Gastrocnemius medialis (tissue), 4 donors: ENCODE measurements at regions not wholly inside any gene's neighbourhood (a gene's known extent, or its start where the extent isn't known, plus 50 kb on each side); places are given as distances from the start of the nearest gene placed in this dataset.

Experiments
- ATAC-seq, 2 donors: fragments of 150-250 bp; one replicate each; pipeline ENCODE4 v1.9.1; 2016
- DNase-seq, 2 donors: peaks; one replicate each; pipeline ENCODE4 v3.0.0-alpha.2; 2019
- H3K27ac ChIP-seq, 4 donors: fragments of 200-600 bp; sonication (generic); 1 replicate in 1 of 4; 2 replicates in 3 of 4; pipeline ENCODE4 v1.5.1; 2016 to 2018; ENCODE audit warnings: mild to moderate bottlenecking in 2 of 4, moderate library complexity in 1 of 4
- H3K27me3 ChIP-seq, 3 donors: fragments of 200-600 bp; sonication (generic) in 2 of 3; 1 replicate in 1 of 3; 2 replicates in 2 of 3; pipeline versions ENCODE4 v1.5.1 to v1.6.0; 2016 to 2019; ENCODE audit warnings: mild to moderate bottlenecking in 1 of 3, moderate library complexity in 1 of 3
- H3K36me3 ChIP-seq, 2 donors: fragments of 200-600 bp; sonication (generic) in 1 of 2; one replicate each; pipeline ENCODE4 v1.5.1; 2017 to 2018
- H3K4me1 ChIP-seq, 2 donors: fragments of 200-600 bp; sonication (generic) in 1 of 2; one replicate each; pipeline ENCODE4 v1.5.1; 2016 to 2017; ENCODE audit warnings: mild to moderate bottlenecking in 2 of 2
- H3K4me3 ChIP-seq, 4 donors: fragments of 200-600 bp; sonication (generic) in 3 of 4; 1 replicate in 1 of 4; 2 replicates in 3 of 4; pipeline ENCODE4 v1.5.1; 2016 to 2019; ENCODE audit warnings: mild to moderate bottlenecking in 2 of 4
- H3K9me3 ChIP-seq, 3 donors: fragments of 200-600 bp; sonication (generic) in 2 of 3; 1 replicate in 1 of 3; 2 replicates in 2 of 3; pipeline ENCODE4 v1.5.1; 2016 to 2019
- CTCF ChIP-seq, 5 experiments: fragments of 450-650 bp in 3 of 5; fragments of 200-600 bp in 2 of 5; sonication (generic) in 2 of 5; IDR thresholded peaks in 4 of 5; conservative IDR thresholded peaks in 1 of 5; 1 replicate in 4 of 5; 2 replicates in 1 of 5; pipeline ENCODE4 v1.5.1; 2016 to 2019; ENCODE audit warnings: antibody characterized with exemption in 5 of 5, mild to moderate bottlenecking in 3 of 5, moderate library complexity in 3 of 5
- POLR2A ChIP-seq, 2 donors: fragments of 450-650 bp; IDR thresholded peaks; one replicate each; pipeline ENCODE4 v1.6.1; 2017; ENCODE audit warnings: antibody characterized with exemption in 2 of 2, mild to moderate bottlenecking in 2 of 2, moderate library complexity in 2 of 2
- in situ Hi-C, 4 donors: fragments of 200-750 bp; cut with MboI; loops; one replicate each; pipeline versions ENCODE4 v1.15.0 to v1.8.0; 2017; ENCODE audit warnings: low sequenced_read_pairs in 4 of 4
- intact Hi-C: fragments of 100-400 bp; cut with DNase I; formaldehyde crosslinking; loops from one replicate; pipeline ENCODE4 v1.15.1; 2023; ENCODE audit warnings: low total_unique reads

DNA sequence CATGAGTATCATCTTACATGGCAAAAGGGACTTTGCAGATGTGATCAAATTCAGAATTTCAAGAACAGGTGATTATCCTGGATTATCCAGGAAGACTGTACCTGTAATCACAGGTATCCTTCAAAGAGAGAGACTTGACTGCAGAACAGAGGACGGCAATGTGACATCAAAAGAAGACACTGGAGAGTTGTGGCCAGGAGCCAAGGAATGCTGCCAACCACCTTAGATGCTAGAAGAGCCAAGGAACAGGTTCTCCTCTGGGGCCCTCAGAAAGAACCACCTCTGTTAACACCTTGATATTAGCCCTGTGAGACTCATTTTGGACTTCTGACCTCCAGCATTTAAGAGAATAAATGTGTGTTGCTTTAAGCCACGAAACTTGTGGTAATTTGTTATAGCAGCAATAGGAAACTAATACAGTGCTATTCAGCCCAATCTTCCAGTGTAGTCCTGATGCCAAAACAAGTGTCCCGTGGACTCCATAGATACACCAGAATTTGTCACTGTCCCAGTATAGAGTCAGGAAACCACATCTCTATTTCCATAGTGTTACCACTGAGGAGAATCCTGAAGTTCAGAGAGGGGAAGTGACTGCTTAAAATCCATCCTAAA is 330.6 kb upstream of the TLE3 start:
- H3K4me3 ChIP-seq: no peak overlapping the region
- no peak overlapping the region for H3K27ac ChIP-seq
- DNase-seq (no peak), ATAC-seq (no peak)
- H3K27me3 ChIP-seq: peaks cover 0 to 5% (median 0%) of the 10 kb centered on the region in 3 donors
- H3K4me1 ChIP-seq: no peaks in the 10 kb centered on the region
- H3K36me3 ChIP-seq: no peaks in the 10 kb centered on the region
- intact Hi-C loops (no loop called here), in situ Hi-C loops (no loop called here)
- TF ChIP-seq CTCF (IDR thresholded peaks at IDR 0.05 in 4 of 5, conservative IDR thresholded peaks at IDR 0.05 in 1 of 5): no peak
- TF ChIP-seq POLR2A (IDR thresholded peaks at IDR 0.05): no peak
- no peaks in the 10 kb centered on the region for H3K9me3 ChIP-seq

DNA sequence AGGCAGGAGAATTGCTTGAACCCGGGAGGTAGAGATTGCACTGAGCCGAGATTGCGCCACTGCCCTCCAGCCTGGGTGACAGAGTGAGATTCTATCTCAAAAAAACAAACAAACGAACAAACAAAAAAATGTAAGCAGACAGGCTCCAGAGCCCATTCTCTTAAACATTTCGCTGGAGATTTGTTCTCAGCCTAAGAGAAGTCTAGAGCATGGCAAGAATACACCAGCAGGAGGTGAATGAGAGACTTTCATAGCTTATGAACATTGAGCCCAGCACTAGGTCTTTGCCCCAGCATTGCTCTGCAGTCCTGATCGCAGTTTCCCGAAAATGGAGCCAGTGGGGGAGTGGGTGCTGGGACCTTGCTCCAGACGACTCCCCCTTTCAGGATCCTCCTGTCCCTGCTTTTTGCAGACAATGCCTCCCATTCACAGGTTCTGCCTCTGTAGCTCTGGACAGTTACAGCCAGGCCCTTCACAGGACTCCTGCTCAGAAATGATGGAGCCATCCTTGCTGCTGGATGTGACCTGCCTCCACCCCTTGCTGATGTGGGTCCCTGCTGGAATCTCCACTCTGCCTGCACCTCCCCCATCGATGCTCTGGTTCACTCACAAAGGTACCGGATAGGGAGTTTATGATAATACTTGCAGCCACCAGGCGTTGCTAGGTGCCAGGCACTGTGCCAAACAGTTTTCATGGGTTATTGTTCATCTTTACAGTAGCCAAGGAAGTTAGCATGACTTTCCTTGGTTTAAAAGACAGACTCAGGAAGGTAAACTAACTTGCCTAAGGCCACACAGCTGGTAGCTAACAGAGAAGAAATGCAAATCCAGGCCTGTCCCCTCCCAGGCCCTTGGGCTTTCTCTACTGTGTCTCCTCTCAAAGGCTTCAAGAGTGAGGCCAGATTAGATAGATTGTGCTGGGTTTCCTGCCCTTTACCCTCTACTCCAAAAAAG is 329.7 kb upstream of the TLE3 start:
- DNase-seq (no peak), ATAC-seq (no peak)
- H3K4me3 ChIP-seq: no peak overlapping the region
- no peaks in the 10 kb centered on the region for H3K36me3 ChIP-seq
- no peaks in the 10 kb centered on the region for H3K4me1 ChIP-seq
- H3K9me3 ChIP-seq: no peaks in the 10 kb centered on the region
- H3K27me3 ChIP-seq: peaks cover 0 to 5% (median 0%) of the 10 kb centered on the region in 3 donors
- no peak overlapping the region for H3K27ac ChIP-seq
- intact Hi-C loops: no loop called here
- in situ Hi-C loops: no loop called here
- TF ChIP-seq POLR2A (IDR thresholded peaks at IDR 0.05) (no peak), CTCF (IDR thresholded peaks at IDR 0.05 in 4 of 5, conservative IDR thresholded peaks at IDR 0.05 in 1 of 5) (no peak)

GRCh38 chr15:70426096-70426821 is 328.5 kb upstream of the TLE3 start:
- DNase-seq (no peak), ATAC-seq (no peak)
- H3K4me1 ChIP-seq: no peaks in the 10 kb centered on the region
- intact Hi-C loops (no loop called here), in situ Hi-C loops (no loop called here)
- no peak overlapping the region for H3K4me3 ChIP-seq
- no peak overlapping the region for H3K27ac ChIP-seq
- peaks cover 0 to 5% (median 4%) of the 10 kb centered on the region in 3 donors for H3K27me3 ChIP-seq
- TF ChIP-seq CTCF (IDR thresholded peaks at IDR 0.05 in 4 of 5, conservative IDR thresholded peaks at IDR 0.05 in 1 of 5) (no peak), POLR2A (IDR thresholded peaks at IDR 0.05) (no peak)
- H3K36me3 ChIP-seq: no peaks in the 10 kb centered on the region
- H3K9me3 ChIP-seq: no peaks in the 10 kb centered on the region

- TF ChIP-seq CTCF (IDR thresholded peaks at IDR 0.05 in 4 of 5, conservative IDR thresholded peaks at IDR 0.05 in 1 of 5) (no peak), POLR2A (IDR thresholded peaks at IDR 0.05) (no peak)
- no peaks in the 10 kb centered on the region for H3K36me3 ChIP-seq
- H3K27me3 ChIP-seq: peaks cover 2 to 15% (median 15%) of the 10 kb centered on the region in 3 donors
- ATAC-seq: no peak
- intact Hi-C loops: no loop called here
- DNase-seq: no peak
- no peaks in the 10 kb centered on the region for H3K4me1 ChIP-seq
- no peak overlapping the region for H3K27ac ChIP-seq
- in situ Hi-C loops: no loop called here
- H3K9me3 ChIP-seq: no peaks in the 10 kb centered on the region
- H3K4me3 ChIP-seq: no peak overlapping the region
Observed at GRCh38 chr15:70424937-70425411, 327.3 kb upstream of the TLE3 start.
